GM23338 (cell line): ENCODE measurements at regions not wholly inside any gene's neighbourhood (a gene's known extent, or its start where the extent isn't known, plus 50 kb on each side); places are given as distances from the start of the nearest gene placed in this dataset.

ENCODE experiments used
- ATAC-seq: fragments of 200-7000 bp; cut with Tn5 transposase; 3 replicates; pipeline ENCODE4 v1.9.1; 2020
- DNase-seq: peaks from one replicate; pipeline ENCODE4 v3.0.0-alpha.2; 2015; ENCODE audit warnings: low spot score
- H2AFZ ChIP-seq: fragments of 200-600 bp; sonication (generic); 2 replicates; pipeline ENCODE4 v1.8.0; 2016; ENCODE audit warnings: antibody characterized with exemption, mild to moderate bottlenecking, moderate library complexity
- H3F3A ChIP-seq: fragments of 200-600 bp; sonication (generic); replicated peaks from 2 replicates; pipeline ENCODE4 v1.8.0; 2017; ENCODE audit warnings: antibody characterized with exemption, mixed run types, low read depth
- H3K27ac ChIP-seq: fragments of 200-600 bp; sonication (generic); 2 replicates; pipeline ENCODE4 v1.6.1; 2016; ENCODE audit warnings: low read depth
- H3K27me3 ChIP-seq: fragments of 200-600 bp; sonication (generic); 2 replicates; pipeline ENCODE4 v1.8.0; 2016; ENCODE audit warnings: mild to moderate bottlenecking, mixed run types, moderate library complexity; ENCODE audit not compliant: insufficient read depth
- H3K36me3 ChIP-seq: fragments of 200-600 bp; sonication (generic); 2 replicates; pipeline ENCODE4 v1.8.0; 2016; ENCODE audit warnings: mild to moderate bottlenecking; ENCODE audit not compliant: insufficient read depth
- H3K4me1 ChIP-seq: fragments of 200-600 bp; sonication (generic); 2 replicates; pipeline ENCODE4 v1.8.0; 2016; ENCODE audit warnings: mild to moderate bottlenecking, moderate library complexity; ENCODE audit not compliant: insufficient read depth
- H3K4me2 ChIP-seq: fragments of 200-600 bp; sonication (generic); 2 replicates; pipeline ENCODE4 v1.7.1; 2017; ENCODE audit warnings: mixed run types
- H3K4me3 ChIP-seq: fragments of 200-600 bp; sonication (generic); 2 replicates; pipeline ENCODE4 v1.6.1; 2016; ENCODE audit warnings: mixed run types
- H3K79me2 ChIP-seq: fragments of 200-600 bp; sonication (generic); replicated peaks from 2 replicates; pipeline ENCODE4 v1.8.0; 2017; ENCODE audit warnings: mild to moderate bottlenecking; ENCODE audit not compliant: insufficient read depth
- H3K9me2 ChIP-seq: fragments of 200-600 bp; sonication (generic); 2 replicates; pipeline ENCODE4 v1.8.0; 2017; ENCODE audit not compliant: insufficient read depth
- H4K20me1 ChIP-seq: fragments of 200-600 bp; sonication (generic); replicated peaks from 2 replicates; pipeline ENCODE4 v1.8.0; 2017; ENCODE audit warnings: mild to moderate bottlenecking; ENCODE audit not compliant: insufficient read depth
- H3K27ac Mint-ChIP-seq: 2 replicates; pipeline ENCODE4 v1.8.0; 2020; ENCODE audit warnings: inconsistent platforms, mild to moderate bottlenecking, moderate library complexity, mixed read lengths
- H3K27me3 Mint-ChIP-seq: 3 replicates; pipeline ENCODE4 v1.8.0; 2022; ENCODE audit warnings: low read depth, mild to moderate bottlenecking, moderate library complexity, mixed read lengths, inconsistent platforms; ENCODE audit not compliant: insufficient read depth, poor library complexity
- H3K36me3 Mint-ChIP-seq: 3 replicates; pipeline ENCODE4 v1.8.0; 2021; ENCODE audit warnings: low read depth, mild to moderate bottlenecking, inconsistent platforms, moderate library complexity, mixed read lengths
- H3K4me1 Mint-ChIP-seq: 3 replicates; pipeline ENCODE4 v1.8.0; 2020; ENCODE audit warnings: mild to moderate bottlenecking, inconsistent platforms, mixed read lengths
- H3K4me3 Mint-ChIP-seq: 3 replicates; pipeline ENCODE4 v1.8.0; 2021; ENCODE audit warnings: moderate library complexity, mild to moderate bottlenecking, inconsistent platforms, mixed read lengths
- H3K9me3 Mint-ChIP-seq: 3 replicates; pipeline ENCODE4 v1.8.0; 2020; ENCODE audit warnings: moderate library complexity, mild to moderate bottlenecking, inconsistent platforms, mixed read lengths
- EZH2 ChIP-seq: fragments of 200-600 bp; sonication (generic); IDR thresholded peaks from one replicate; pipeline ENCODE4 v1.8.0; 2017; ENCODE audit warnings: antibody characterized with exemption, mild to moderate bottlenecking, low read depth; ENCODE audit not compliant: unreplicated experiment
- JUNB ChIP-seq: IDR thresholded peaks from one replicate; pipeline ENCODE4 v1.6.1; 2016; ENCODE audit warnings: antibody characterized with exemption; ENCODE audit not compliant: unreplicated experiment
- NANOG ChIP-seq: IDR thresholded peaks from 2 replicates; pipeline ENCODE4 v1.6.1; 2016; ENCODE audit warnings: antibody characterized with exemption, borderline replicate concordance
- ZNF114 ChIP-seq: fragments of 250-450 bp; sonication (Bioruptor Pico); IDR thresholded peaks from 2 replicates; pipeline ENCODE4 v1.5.0; 2020; ENCODE audit warnings: mild to moderate bottlenecking, moderate library complexity
- ZNF462 ChIP-seq: fragments of 250-450 bp; sonication (Bioruptor Pico); IDR thresholded peaks from 2 replicates; pipeline ENCODE4 v1.5.0; 2020; ENCODE audit warnings: mild to moderate bottlenecking, moderate library complexity

- TF ChIP-seq ZNF462 (CRISPR knock-in tag) (no peak), NANOG (no peak), ZNF114 (no peak), EZH2 (no peak), JUNB (no peak)
Measured at GRCh38 chr16:62294213-62294972, 258.2 kb upstream of the CDH8 start (continued).

GRCh38 chr16:62288990-62289629 lies 252.9 kb upstream of the CDH8 start:
- DNase-seq (no peak), ATAC-seq (no peak)
- Histone ChIP-seq H3K36me3 (no peaks in the 10 kb centered on the region), H3K79me2 (no peaks in the 10 kb centered on the region), H3K27ac (no peak overlapping the region), H3K4me2 (no peak overlapping the region), H3K9me2 (no peaks in the 10 kb centered on the region), H3K4me1 (no peaks in the 10 kb centered on the region), H3K4me3 (no peak overlapping the region), H4K20me1 (no peaks in the 10 kb centered on the region), H3K27me3 (no peaks in the 10 kb centered on the region), H3F3A (no peaks in the 10 kb centered on the region), H2AFZ (no peak overlapping the region)
- Mint-ChIP-seq H3K9me3 (no peaks in the 10 kb centered on the region), H3K4me1 (no peaks in the 10 kb centered on the region), H3K27me3 (no peaks in the 10 kb centered on the region), H3K36me3 (no peaks in the 10 kb centered on the region), H3K27ac (no peak overlapping the region), H3K4me3 (no peak overlapping the region)
- no peak for TF ChIP-seq JUNB
